Vagina (tissue), 2 donors: ENCODE measurements at regions not wholly inside any gene's neighbourhood (a gene's known extent, or its start where the extent isn't known, plus 50 kb on each side); places are given as distances from the start of the nearest gene placed in this dataset.
"Not testable (repeated sequence)": the region's sequence is repeated elsewhere in the genome, so short reads cannot be mapped to it uniquely, and the experiment has no call there.

ENCODE experiments used
- CTCF ChIP-seq, 3 experiments: fragments of 450-650 bp in 2 of 3; fragments of 200-600 bp in 1 of 3; sonication (generic) in 1 of 3; IDR thresholded peaks; one replicate each; pipeline ENCODE4 v1.5.1; 2017 to 2019; ENCODE audit warnings: antibody characterized with exemption in 3 of 3, mild to moderate bottlenecking in 2 of 3, moderate library complexity in 2 of 3
- POLR2A ChIP-seq, 2 donors: fragments of 450-650 bp; IDR thresholded peaks; one replicate each; pipeline ENCODE4 v1.6.1; 2017; ENCODE audit warnings: antibody characterized with exemption in 2 of 2, mild to moderate bottlenecking in 2 of 2, moderate library complexity in 2 of 2
- POLR2AphosphoS5 ChIP-seq, 2 donors: sonication (generic); formaldehyde crosslinking; IDR thresholded peaks; one replicate each; pipeline ENCODE4 v1.9.0; 2017; ENCODE audit warnings: antibody characterized with exemption in 2 of 2, mild to moderate bottlenecking in 2 of 2, low read depth in 1 of 2; ENCODE audit not compliant: insufficient read depth in 1 of 2

GRCh38 chr20:5386846-5387245, 70.1 kb upstream of the PROKR2 start:
- TF ChIP-seq POLR2A (IDR thresholded peaks at IDR 0.05); POLR2AphosphoS5 (IDR thresholded peaks at IDR 0.05; ENCODE audit: insufficient read depth in 1 of 2, low read depth in 1 of 2); CTCF (IDR thresholded peaks at IDR 0.05): not testable (repeated sequence)
